Lung (tissue), 11 donors: ENCODE measurements at regions not wholly inside any gene's neighbourhood (a gene's known extent, or its start where the extent isn't known, plus 50 kb on each side); places are given as distances from the start of the nearest gene placed in this dataset.

Source experiments
- ATAC-seq: fragments of 200-7000 bp; cut with Tn5 transposase; one replicate; pipeline ENCODE4 v1.9.1; 2020; ENCODE audit warnings: moderate number of reproducible peaks; ENCODE audit not compliant: insufficient read depth, low FRiP score
- DNase-seq, 3 donors: peaks; one replicate each; pipeline ENCODE4 v3.0.0-alpha.2; 2013 to 2017
- H3K27ac ChIP-seq, 2 donors: one replicate each; pipeline ENCODE4 v1.5.1; 2013; ENCODE audit warnings: mild to moderate bottlenecking in 2 of 2, moderate library complexity in 2 of 2, control low read depth in 1 of 2, inconsistent platforms in 1 of 2, low read depth in 1 of 2, low read length in 1 of 2
- H3K27me3 ChIP-seq, 3 donors: one replicate each; pipeline ENCODE4 v1.5.1; 2013; ENCODE audit warnings: low read length in 2 of 3; ENCODE audit not compliant: control insufficient read depth in 3 of 3, insufficient read depth in 3 of 3
- H3K36me3 ChIP-seq, 4 donors: one replicate each; pipeline ENCODE4 v1.5.1; 2013; ENCODE audit warnings: low read length in 4 of 4, mild to moderate bottlenecking in 1 of 4, moderate library complexity in 1 of 4; ENCODE audit not compliant: control insufficient read depth in 4 of 4, insufficient read depth in 4 of 4
- H3K4me1 ChIP-seq, 5 donors: one replicate each; pipeline ENCODE4 v1.5.1; 2013; ENCODE audit warnings: low read length in 5 of 5, mild to moderate bottlenecking in 2 of 5, moderate library complexity in 1 of 5; ENCODE audit not compliant: control insufficient read depth in 5 of 5, insufficient read depth in 5 of 5
- H3K4me3 ChIP-seq: one replicate; pipeline ENCODE4 v1.5.1; 2013; ENCODE audit warnings: mild to moderate bottlenecking, control low read depth, moderate library complexity
- H3K9ac ChIP-seq, 2 donors: one replicate each; pipeline ENCODE4 v1.5.1; 2013; ENCODE audit warnings: low read length in 2 of 2, control low read depth in 1 of 2; ENCODE audit not compliant: insufficient read depth in 1 of 2
- H3K9me3 ChIP-seq, 4 donors: one replicate each; pipeline ENCODE4 v1.5.1; 2013; ENCODE audit warnings: low read length in 3 of 4, mild to moderate bottlenecking in 1 of 4, moderate library complexity in 1 of 4; ENCODE audit not compliant: control insufficient read depth in 4 of 4, insufficient read depth in 3 of 4
- CTCF ChIP-seq: IDR thresholded peaks from 2 replicates; pipeline ENCODE4 v1.5.1; 2012; ENCODE audit warnings: mild to moderate bottlenecking; ENCODE audit errors: control extremely low read depth, extremely low read depth
- WGBS, 2 donors: extraction: QIAGEN DNeasy Blood & Tissue Kit; methylation state at CpG; one replicate each; pipeline ENCODE4 v1.1.7; 2013; 5-methylcytosine and 5-hydroxymethylcytosine counted together
- donor health status: control.
- donor health status: control.
- donor health status: Bipolar disorder and iron deficiency.
- donor health status: healthy.
- donor health status: DM: yes; HTN: yes; CAD: no.

GRCh38 chr2:18790509-18791171 is 201.3 kb upstream of the NT5C1B start:
- 89 to 91% methylated on average over 3 of the region's 3 CpGs for WGBS, 2 donors
- Histone ChIP-seq H3K27ac (no peak overlapping the region), H3K4me3 (no peak overlapping the region), H3K4me1 (peaks cover 4 to 25% (median 18%) of the 10 kb centered on the region in 5 donors), H3K9me3 (peaks cover 0 to under 1% (median 0%) of the 10 kb centered on the region in 4 donors), H3K36me3 (no peaks in the 10 kb centered on the region), H3K27me3 (no peaks in the 10 kb centered on the region), H3K9ac (no peak overlapping the region)
- no peak for TF ChIP-seq CTCF
- no peak for ATAC-seq
- DNase-seq: peak in 1 of 3 donors; percentile 7

- H3K4me3 ChIP-seq: no peak overlapping the region
- 64 to 66% methylated on average over 5 of the region's 5 CpGs for WGBS, 2 donors
- peaks cover 4 to 25% (median 18%) of the 10 kb centered on the region in 5 donors for H3K4me1 ChIP-seq
- peaks cover 0 to 1% (median 0%) of the 10 kb centered on the region in 4 donors for H3K9me3 ChIP-seq
- no peaks in the 10 kb centered on the region for H3K27me3 ChIP-seq
- DNase-seq: peak; percentile 83 to 88 (median 87)
- ATAC-seq: no peak
- H3K27ac ChIP-seq: no peak overlapping the region
- no peak for TF ChIP-seq CTCF
- no peak overlapping the region for H3K9ac ChIP-seq
- H3K36me3 ChIP-seq: no peaks in the 10 kb centered on the region
These were observed 199.2 kb upstream of the NT5C1B start for GRCh38 chr2:18788592-18788991.

- Histone ChIP-seq H3K4me3 (no peak overlapping the region), H3K27me3 (no peaks in the 10 kb centered on the region), H3K4me1 (peaks cover 3 to 22% (median 11%) of the 10 kb centered on the region in 5 donors), H3K9me3 (peaks cover 0 to 1% (median 0%) of the 10 kb centered on the region in 4 donors), H3K9ac (no peak overlapping the region), H3K27ac (no peak overlapping the region), H3K36me3 (no peaks in the 10 kb centered on the region)
- DNase-seq (no peak), ATAC-seq (no peak)
- no peak for TF ChIP-seq CTCF
- WGBS, 2 donors: 62 to 95% methylated on average over 2 of the region's 2 CpGs
These were observed 198.4 kb upstream of the NT5C1B start for GRCh38 chr2:18787726-18788125.
